Osteoblast (primary cell): ENCODE measurements at regions not wholly inside any gene's neighbourhood (a gene's known extent, or its start where the extent isn't known, plus 50 kb on each side); places are given as distances from the start of the nearest gene placed in this dataset.
A peak's percentile ranks its signal among the peaks of the same experiment; 100 is the strongest.

ENCODE experiments used
- DNase-seq: peaks from one replicate; pipeline ENCODE4 v3.0.0; 2011; ENCODE audit warnings: low spot score, mixed read lengths; ENCODE audit not compliant: insufficient read length; ENCODE audit errors: missing footprints
- H2AFZ ChIP-seq: 2 replicates; pipeline ENCODE4 v1.6.0; 2011; ENCODE audit warnings: mild to moderate bottlenecking, low read length
- H3K27ac ChIP-seq: 2 replicates; pipeline ENCODE4 v1.5.1; 2011; ENCODE audit warnings: mild to moderate bottlenecking, low read depth, low read length, moderate library complexity
- H3K27me3 ChIP-seq: 2 replicates; pipeline ENCODE4 v1.6.0; 2012; ENCODE audit warnings: mild to moderate bottlenecking, control low read depth, inconsistent platforms, low read length, moderate library complexity; ENCODE audit not compliant: insufficient read depth
- H3K36me3 ChIP-seq: 2 replicates; pipeline ENCODE4 v1.5.1; 2011; ENCODE audit warnings: mild to moderate bottlenecking, low read length, control low read depth, moderate library complexity; ENCODE audit not compliant: insufficient read depth
- H3K4me1 ChIP-seq: 2 replicates; pipeline ENCODE4 v1.5.1; 2011; ENCODE audit warnings: mild to moderate bottlenecking, low read length, control low read depth, moderate library complexity; ENCODE audit not compliant: insufficient read depth
- H3K4me2 ChIP-seq: 2 replicates; pipeline ENCODE4 v1.6.0; 2011; ENCODE audit warnings: mild to moderate bottlenecking, low read length; ENCODE audit not compliant: insufficient read depth
- H3K4me3 ChIP-seq: fragments of 200-600 bp; sonication (generic); 3 replicates; pipeline ENCODE4 v1.5.1; 2012; ENCODE audit warnings: mild to moderate bottlenecking, low read length, inconsistent platforms; ENCODE audit not compliant: insufficient read depth
- H3K79me2 ChIP-seq: 2 replicates; pipeline ENCODE4 v1.6.0; 2012; ENCODE audit warnings: mild to moderate bottlenecking, low read length, control low read depth, inconsistent platforms; ENCODE audit not compliant: insufficient read depth
- H3K9me3 ChIP-seq: 2 replicates; pipeline ENCODE4 v1.5.1; 2011; ENCODE audit warnings: low read depth, low read length, control low read depth
- H4K20me1 ChIP-seq: 2 replicates; pipeline ENCODE4 v1.6.0; 2012; ENCODE audit warnings: mild to moderate bottlenecking, low read length, control low read depth; ENCODE audit not compliant: insufficient read depth
- CTCF ChIP-seq: IDR thresholded peaks from 2 replicates; pipeline ENCODE4 v1.5.1; 2011; ENCODE audit warnings: mild to moderate bottlenecking, low read depth, low read length, moderate library complexity; ENCODE audit errors: extremely low read depth

GRCh38 chr9:121556580-121556979, 56.9 kb upstream of the GGTA1 start:
- H2AFZ ChIP-seq, result no peak overlapping the region
- peak overlapping the region; percentile 1 for H3K4me2 ChIP-seq
- DNase-seq, result peak; percentile 96
- no peak for TF ChIP-seq CTCF
- no peak overlapping the region for H3K27ac ChIP-seq
- no peak overlapping the region for H3K4me3 ChIP-seq
- no peaks in the 10 kb centered on the region for H3K79me2 ChIP-seq
- H4K20me1 ChIP-seq, result peaks cover 2% of the 10 kb centered on the region
- H3K9me3 ChIP-seq, result no peaks in the 10 kb centered on the region
- peaks cover 23% of the 10 kb centered on the region for H3K27me3 ChIP-seq
- H3K36me3 ChIP-seq, result no peaks in the 10 kb centered on the region
- peaks cover 37% of the 10 kb centered on the region for H3K4me1 ChIP-seq

- Histone ChIP-seq H3K36me3 (no peaks in the 10 kb centered on the region), H3K4me1 (peaks cover 33% of the 10 kb centered on the region), H3K4me2 (peak overlapping the region; percentile 65), H4K20me1 (no peaks in the 10 kb centered on the region), H3K79me2 (no peaks in the 10 kb centered on the region), H2AFZ (peak overlapping the region; percentile 23), H3K27me3 (peaks cover 16% of the 10 kb centered on the region), H3K4me3 (peak overlapping the region; percentile 19), H3K9me3 (no peaks in the 10 kb centered on the region), H3K27ac (peak overlapping the region; percentile 72)
- TF ChIP-seq CTCF, result no peak
- peak; percentile 94 for DNase-seq
Observed at GRCh38 chr9:121557581-121558447, 58.2 kb upstream of the GGTA1 start.

GRCh38 chr9:121558473-121558872, 58.8 kb upstream of the GGTA1 start:
- no peaks in the 10 kb centered on the region for H4K20me1 ChIP-seq
- no peak overlapping the region for H2AFZ ChIP-seq
- no peak for TF ChIP-seq CTCF
- H3K4me2 ChIP-seq, result peak overlapping the region; percentile 65
- no peaks in the 10 kb centered on the region for H3K79me2 ChIP-seq
- peaks cover 11% of the 10 kb centered on the region for H3K27me3 ChIP-seq
- no peak overlapping the region for H3K4me3 ChIP-seq
- H3K9me3 ChIP-seq, result no peaks in the 10 kb centered on the region
- no peak for DNase-seq
- peaks cover 33% of the 10 kb centered on the region for H3K4me1 ChIP-seq
- no peaks in the 10 kb centered on the region for H3K36me3 ChIP-seq
- peak overlapping the region; percentile 72 for H3K27ac ChIP-seq

- DNase-seq, result no peak
- Histone ChIP-seq H4K20me1 (no peaks in the 10 kb centered on the region), H3K79me2 (no peaks in the 10 kb centered on the region), H3K4me1 (peaks cover 36% of the 10 kb centered on the region), H3K4me2 (no peak overlapping the region), H3K27me3 (peaks cover 10% of the 10 kb centered on the region), H3K36me3 (no peaks in the 10 kb centered on the region), H2AFZ (no peak overlapping the region), H3K27ac (no peak overlapping the region), H3K9me3 (no peaks in the 10 kb centered on the region), H3K4me3 (no peak overlapping the region)
- no peak for TF ChIP-seq CTCF
Observed at GRCh38 chr9:121559183-121559582, 59.5 kb upstream of the GGTA1 start.
